GM18951 (cell line): ENCODE measurements at regions not wholly inside any gene's neighbourhood (a gene's known extent, or its start where the extent isn't known, plus 50 kb on each side); places are given as distances from the start of the nearest gene placed in this dataset.

ENCODE experiments used
- POLR2A ChIP-seq: IDR thresholded peaks from 4 replicates; pipeline ENCODE4 v1.6.1; 2011; ENCODE audit warnings: mild to moderate bottlenecking; ENCODE audit not compliant: insufficient read length, insufficient read depth; ENCODE audit errors: extremely low read depth
- in situ Hi-C: fragments of 300-500 bp; cut with MboI; formaldehyde crosslinking; loops from one replicate; pipeline ENCODE4 v1.12.0; 2022; ENCODE audit warnings: low sequenced_read_pairs, mixed read lengths, inconsistent platforms; ENCODE audit not compliant: unreplicated experiment

DNA sequence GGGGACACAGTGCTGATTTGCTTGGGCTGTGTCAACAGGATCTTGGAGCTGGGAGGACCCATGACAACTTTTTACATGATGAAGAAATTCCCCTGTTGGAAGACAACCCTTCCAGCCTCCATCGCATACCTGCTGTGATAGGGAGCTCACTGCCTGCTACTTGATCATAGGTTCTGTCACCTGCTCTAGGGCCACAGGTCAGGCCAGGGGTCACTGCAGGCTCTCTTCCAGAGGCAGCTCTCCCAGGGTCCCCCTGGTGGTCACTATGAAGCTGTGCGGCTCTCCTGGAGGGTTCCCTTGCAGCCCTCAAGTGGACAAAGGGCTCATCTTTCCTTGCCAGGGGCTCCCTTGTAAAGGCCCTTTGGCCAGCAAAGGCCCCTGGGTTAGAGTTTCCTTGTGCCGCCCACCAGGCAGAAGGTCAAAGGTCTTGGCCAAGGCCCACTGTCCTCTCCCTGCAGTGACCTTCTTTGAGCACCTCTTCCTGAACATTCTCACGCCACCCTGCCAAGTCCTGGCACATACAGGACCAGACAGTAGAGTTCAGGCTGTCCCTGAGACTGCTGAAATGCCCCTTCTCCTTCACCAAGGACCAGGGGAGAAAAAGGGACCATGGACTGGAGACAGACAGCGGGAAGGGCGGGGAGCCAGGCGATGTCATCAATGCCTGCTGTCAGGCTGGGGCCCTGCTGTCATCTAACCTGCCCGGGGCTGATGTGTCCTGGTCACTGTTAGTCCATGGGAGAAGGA is 345.1 kb downstream of the DYSF start:
- in situ Hi-C loops = no loop called here

GRCh38 chr2:71797035-71797810 is 343.9 kb downstream of the DYSF start:
- no peak for TF ChIP-seq POLR2A
- in situ Hi-C loops = no loop called here

More for the DNA sequence above, 345.1 kb downstream of the DYSF start:
- TF ChIP-seq POLR2A = no peak

DNA sequence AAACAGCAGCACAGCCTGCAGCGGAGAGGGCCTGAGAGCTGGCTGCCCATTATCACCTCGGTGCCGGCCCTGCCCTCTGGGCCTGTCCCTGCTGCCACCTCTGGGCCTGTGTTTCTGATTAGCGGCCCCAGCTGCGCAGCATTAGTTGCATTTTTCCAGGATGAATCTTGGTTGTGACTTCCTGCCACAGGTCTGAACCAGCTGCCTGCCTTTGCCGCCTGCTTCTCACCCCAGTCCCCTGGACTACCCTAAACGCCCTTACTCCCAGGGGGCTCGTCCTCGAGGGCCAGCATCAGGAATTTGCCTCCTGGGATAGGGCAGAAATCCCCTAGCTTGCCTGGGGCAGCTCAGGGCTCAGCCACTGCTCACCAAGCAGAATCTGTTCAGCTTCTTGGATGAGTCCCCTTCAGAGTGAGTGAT is 342.8 kb downstream of the DYSF start:
- TF ChIP-seq POLR2A = no peak
- in situ Hi-C loops = no loop called here

- in situ Hi-C loops = no loop called here
Measured at GRCh38 chr2:71795486-71795885, 342.1 kb downstream of the DYSF start.

GRCh38 chr2:71794611-71795010 is 341.2 kb downstream of the DYSF start:
- in situ Hi-C loops = no loop called here
- TF ChIP-seq POLR2A = no peak

More at GRCh38 chr2:71795486-71795885, 342.1 kb downstream of the DYSF start:
- no peak for TF ChIP-seq POLR2A

DNA sequence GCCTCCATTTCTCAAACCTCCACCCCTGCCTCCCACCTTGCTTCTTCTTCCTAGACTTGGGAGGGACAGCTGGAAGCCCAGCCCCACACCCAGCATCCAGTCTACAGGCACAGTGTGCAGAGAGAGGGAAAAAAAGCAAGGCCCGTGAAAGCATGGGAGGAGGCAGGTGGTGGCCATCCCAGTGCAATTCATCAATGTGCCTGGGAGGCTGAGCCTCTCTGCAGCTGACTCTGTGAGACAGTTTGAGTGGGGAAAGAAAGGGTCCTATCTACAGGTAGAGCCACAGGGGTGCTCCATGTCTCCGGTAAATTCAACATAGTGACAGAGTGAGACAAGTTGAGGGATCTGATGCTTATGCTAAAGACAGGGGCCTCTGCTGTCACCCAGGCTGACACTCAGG is 340.6 kb downstream of the DYSF start:
- in situ Hi-C loops = no loop called here
- no peak for TF ChIP-seq POLR2A

DNA sequence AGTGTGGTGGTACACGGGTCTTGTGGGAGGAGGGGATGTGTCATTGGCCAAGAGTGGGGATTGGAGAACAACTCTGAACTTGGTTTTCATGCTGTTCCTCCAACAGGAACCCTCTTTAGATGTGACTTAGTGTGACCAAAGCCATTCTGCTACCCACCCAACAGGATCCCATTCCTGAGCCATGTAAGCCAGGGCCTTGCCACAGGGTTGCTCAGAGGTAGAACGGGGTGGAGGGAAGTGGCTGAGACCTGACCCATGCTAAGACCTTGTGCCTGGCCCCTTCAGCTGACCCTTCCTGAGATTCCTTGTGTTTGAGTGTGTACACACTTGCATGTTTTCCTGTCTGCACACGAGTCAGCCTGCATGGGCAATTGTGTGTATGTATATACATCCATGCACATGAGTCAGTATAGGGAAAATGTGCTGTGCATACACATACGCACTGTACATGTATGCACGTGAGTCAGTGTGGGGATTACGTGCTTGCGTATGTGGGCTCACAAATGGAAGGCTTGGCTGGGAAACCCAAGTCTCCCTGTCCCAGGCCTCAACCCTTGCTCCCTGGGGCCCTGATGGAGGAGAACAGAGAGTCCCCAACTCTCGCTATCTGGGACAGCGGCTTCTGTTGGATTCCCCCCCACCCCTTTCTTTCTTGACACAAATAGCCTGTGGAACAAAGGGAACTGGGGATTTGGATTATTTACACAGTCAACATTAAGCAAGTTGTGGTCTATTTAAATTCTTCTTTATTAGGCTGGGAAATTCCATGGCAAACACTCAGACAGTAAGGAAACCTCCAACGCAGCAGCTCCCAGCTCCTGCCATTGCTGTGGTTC is 339.8 kb downstream of the DYSF start:
- in situ Hi-C loops = no loop called here
- no peak for TF ChIP-seq POLR2A

GRCh38 chr2:71791501-71792135 is 338.3 kb downstream of the DYSF start:
- TF ChIP-seq POLR2A = no peak
- in situ Hi-C loops = no loop called here

DNA sequence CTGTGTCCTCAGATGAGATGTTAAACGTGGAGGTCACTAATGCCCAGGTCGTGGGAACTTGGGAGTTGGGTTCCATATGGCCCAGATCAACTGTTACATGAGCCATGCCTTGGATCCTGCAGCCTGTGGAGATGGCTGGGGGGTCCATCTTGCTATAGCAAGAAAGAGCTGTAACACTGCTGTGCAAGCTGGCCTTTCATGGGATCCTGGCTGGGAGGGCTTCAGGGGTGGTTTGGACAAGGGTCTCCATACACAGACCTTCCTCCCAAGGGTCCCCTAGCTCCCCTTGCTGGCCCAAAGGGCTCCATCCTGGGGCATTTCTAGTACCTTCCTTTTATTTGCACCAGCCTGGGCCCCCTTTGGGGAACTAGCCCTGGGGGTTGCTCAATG is 337.7 kb downstream of the DYSF start:
- in situ Hi-C loops = no loop called here
- no peak for TF ChIP-seq POLR2A

GRCh38 chr2:71790226-71791060 is 337.1 kb downstream of the DYSF start:
- TF ChIP-seq POLR2A = no peak
- in situ Hi-C loops = no loop called here

DNA sequence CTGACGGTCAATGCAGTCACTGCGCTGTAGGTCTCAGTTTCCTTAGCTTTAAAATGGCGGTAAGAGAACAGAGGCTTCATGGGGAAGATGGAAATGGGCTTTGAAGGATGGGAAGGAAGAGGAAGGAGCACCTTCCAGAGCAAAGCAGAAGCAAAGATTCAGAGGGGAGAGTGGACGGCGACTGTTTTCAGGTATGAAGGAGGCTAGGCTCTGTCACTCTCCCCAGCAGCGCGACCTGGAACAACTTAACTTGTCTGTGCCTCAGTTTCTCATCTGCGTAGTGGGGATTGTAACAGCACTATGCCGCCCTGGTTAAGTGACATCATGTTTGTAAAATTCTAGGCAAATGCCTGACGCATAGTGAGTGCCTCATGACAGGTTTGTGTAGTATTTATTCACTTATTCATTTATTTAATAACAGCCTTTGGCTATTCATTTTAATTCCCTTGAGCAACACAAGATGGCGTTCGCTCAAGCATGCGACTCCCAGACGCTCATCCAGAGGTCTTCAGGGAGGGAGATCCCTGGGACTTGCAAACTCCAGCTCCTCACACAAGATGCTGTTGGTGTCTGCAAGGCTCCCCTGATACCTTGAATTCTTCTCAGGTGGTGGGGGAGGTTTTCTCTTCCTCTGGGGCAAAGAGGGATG is 336.3 kb downstream of the DYSF start:
- TF ChIP-seq POLR2A = no peak
- in situ Hi-C loops = no loop called here
